PC-3 (cell line): ENCODE measurements at regions not wholly inside any gene's neighbourhood (a gene's known extent, or its start where the extent isn't known, plus 50 kb on each side); places are given as distances from the start of the nearest gene placed in this dataset.
"Not testable (repeated sequence)": the region's sequence is repeated elsewhere in the genome, so short reads cannot be mapped to it uniquely, and the experiment has no call there.

Source experiments
- EZH2phosphoT487 ChIP-seq: fragments of 300-600 bp; sonication (generic); IDR thresholded peaks from 2 replicates; pipeline ENCODE4 v1.6.1; 2018; ENCODE audit warnings: mild to moderate bottlenecking, antibody characterized with exemption, low read length, borderline replicate concordance
- TF ChIP-seq, protein P1 (sequence below): fragments of 300-600 bp; sonication (generic); conservative IDR thresholded peaks from 2 replicates; pipeline ENCODE4 v1.5.1; 2017; ENCODE audit warnings: antibody characterized with exemption, low read depth, mild to moderate bottlenecking, low read length

DNA sequence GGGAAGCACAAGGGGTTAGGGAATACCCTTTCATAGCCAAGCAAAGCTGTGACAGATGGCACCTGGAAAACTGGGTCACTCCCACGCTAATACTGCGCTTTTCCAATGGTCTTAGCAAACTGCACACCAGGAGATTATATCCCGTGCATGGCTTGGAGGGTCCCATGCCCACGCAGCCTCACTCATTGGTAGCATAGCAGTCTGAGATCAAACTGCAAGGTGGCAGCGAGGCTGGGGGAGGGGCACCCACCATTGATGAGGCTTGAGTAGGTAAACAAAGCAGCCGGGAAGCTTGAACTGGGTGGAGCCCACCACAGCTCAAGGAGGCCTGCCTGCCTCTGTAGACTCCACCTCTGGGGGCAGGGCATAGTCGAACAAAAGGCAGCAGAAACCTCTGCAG lies 63.2 kb upstream of the ADAMTS3 start:
- TF ChIP-seq, protein P1, sequence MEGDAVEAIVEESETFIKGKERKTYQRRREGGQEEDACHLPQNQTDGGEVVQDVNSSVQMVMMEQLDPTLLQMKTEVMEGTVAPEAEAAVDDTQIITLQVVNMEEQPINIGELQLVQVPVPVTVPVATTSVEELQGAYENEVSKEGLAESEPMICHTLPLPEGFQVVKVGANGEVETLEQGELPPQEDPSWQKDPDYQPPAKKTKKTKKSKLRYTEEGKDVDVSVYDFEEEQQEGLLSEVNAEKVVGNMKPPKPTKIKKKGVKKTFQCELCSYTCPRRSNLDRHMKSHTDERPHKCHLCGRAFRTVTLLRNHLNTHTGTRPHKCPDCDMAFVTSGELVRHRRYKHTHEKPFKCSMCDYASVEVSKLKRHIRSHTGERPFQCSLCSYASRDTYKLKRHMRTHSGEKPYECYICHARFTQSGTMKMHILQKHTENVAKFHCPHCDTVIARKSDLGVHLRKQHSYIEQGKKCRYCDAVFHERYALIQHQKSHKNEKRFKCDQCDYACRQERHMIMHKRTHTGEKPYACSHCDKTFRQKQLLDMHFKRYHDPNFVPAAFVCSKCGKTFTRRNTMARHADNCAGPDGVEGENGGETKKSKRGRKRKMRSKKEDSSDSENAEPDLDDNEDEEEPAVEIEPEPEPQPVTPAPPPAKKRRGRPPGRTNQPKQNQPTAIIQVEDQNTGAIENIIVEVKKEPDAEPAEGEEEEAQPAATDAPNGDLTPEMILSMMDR: not testable (repeated sequence)
- TF ChIP-seq EZH2phosphoT487: not testable (repeated sequence)
